ENCODE measurements at regions not wholly inside any gene's neighbourhood (a gene's known extent, or its start where the extent isn't known, plus 50 kb on each side); places are given as distances from the start of the nearest gene placed in this dataset.
"Not testable (repeated sequence)": the region's sequence is repeated elsewhere in the genome, so short reads cannot be mapped to it uniquely, and the experiment has no call there.

GRCh38 chr10:108601851-108602250, 1321.5 kb downstream of the XPNPEP1 start:
- no peak for DNase-seq (ENCODE audit: extremely low read depth, insufficient read length)
- Histone ChIP-seq H3K27me3 (replicated peaks; ENCODE audit: control insufficient read depth, insufficient read depth, low read length) (no peaks in the 10 kb centered on the region), H3K4me3 (replicated peaks; ENCODE audit: low read depth, low read length) (peak overlapping the region; percentile 5; the same call in 1 of the 2 replicates), H3K36me3 (ENCODE audit: control insufficient read depth, insufficient read depth, low read length) (no peaks in the 10 kb centered on the region)
- no peak for TF ChIP-seq CTCF (IDR thresholded peaks at IDR 0.05; ENCODE audit: insufficient read depth, low read length, poor library complexity, severe bottlenecking)

GRCh38 chr10:108600511-108600910, 1322.8 kb downstream of the XPNPEP1 start:
- H3K36me3 ChIP-seq (ENCODE audit: control insufficient read depth, insufficient read depth, low read length); DNase-seq (ENCODE audit: extremely low read depth, insufficient read length); H3K27me3 ChIP-seq (replicated peaks; ENCODE audit: control insufficient read depth, insufficient read depth, low read length): not testable (repeated sequence)

GRCh38 chr10:108599317-108599716, 1324.0 kb downstream of the XPNPEP1 start:
- H3K4me3 ChIP-seq (replicated peaks; ENCODE audit: low read depth, low read length): peak overlapping the region; percentile 59

More at GRCh38 chr10:108600511-108600910, 1322.8 kb downstream of the XPNPEP1 start:
- peak overlapping the region; percentile 59 for H3K4me3 ChIP-seq (replicated peaks; ENCODE audit: low read depth, low read length)

GRCh38 chr10:108598831-108599230, 1324.5 kb downstream of the XPNPEP1 start:
- no peak for TF ChIP-seq CTCF (IDR thresholded peaks at IDR 0.05; ENCODE audit: insufficient read depth, low read length, poor library complexity, severe bottlenecking)
- Histone ChIP-seq H3K36me3 (ENCODE audit: control insufficient read depth, insufficient read depth, low read length) (no peaks in the 10 kb centered on the region), H3K4me3 (replicated peaks; ENCODE audit: low read depth, low read length) (peak overlapping the region; percentile 59), H3K27me3 (replicated peaks; ENCODE audit: control insufficient read depth, insufficient read depth, low read length) (no peaks in the 10 kb centered on the region)
- no peak for DNase-seq (ENCODE audit: extremely low read depth, insufficient read length)

More at GRCh38 chr10:108599317-108599716, 1324.0 kb downstream of the XPNPEP1 start:
- DNase-seq (ENCODE audit: extremely low read depth, insufficient read length); H3K36me3 ChIP-seq (ENCODE audit: control insufficient read depth, insufficient read depth, low read length); H3K27me3 ChIP-seq (replicated peaks; ENCODE audit: control insufficient read depth, insufficient read depth, low read length): not testable (repeated sequence)

- no peaks in the 10 kb centered on the region for H3K36me3 ChIP-seq (ENCODE audit: control insufficient read depth, insufficient read depth, low read length)
- H3K27me3 ChIP-seq (replicated peaks; ENCODE audit: control insufficient read depth, insufficient read depth, low read length): no peaks in the 10 kb centered on the region
- H3K4me3 ChIP-seq (replicated peaks; ENCODE audit: low read depth, low read length): no peak overlapping the region
- TF ChIP-seq CTCF (IDR thresholded peaks at IDR 0.05; ENCODE audit: insufficient read depth, low read length, poor library complexity, severe bottlenecking): no peak
- DNase-seq (ENCODE audit: extremely low read depth, insufficient read length): no peak
Observed at GRCh38 chr10:108598320-108598695, 1325.0 kb downstream of the XPNPEP1 start.

GRCh38 chr10:108597657-108598319, 1325.5 kb downstream of the XPNPEP1 start:
- no peak for DNase-seq (ENCODE audit: extremely low read depth, insufficient read length)
- H3K4me3 ChIP-seq (replicated peaks; ENCODE audit: low read depth, low read length): no peak overlapping the region
- TF ChIP-seq CTCF (IDR thresholded peaks at IDR 0.05; ENCODE audit: insufficient read depth, low read length, poor library complexity, severe bottlenecking): no peak
- H3K36me3 ChIP-seq (ENCODE audit: control insufficient read depth, insufficient read depth, low read length): no peaks in the 10 kb centered on the region
- no peaks in the 10 kb centered on the region for H3K27me3 ChIP-seq (replicated peaks; ENCODE audit: control insufficient read depth, insufficient read depth, low read length)

- no peak for TF ChIP-seq CTCF (IDR thresholded peaks at IDR 0.05; ENCODE audit: insufficient read depth, low read length, poor library complexity, severe bottlenecking)
- DNase-seq (ENCODE audit: extremely low read depth, insufficient read length): no peak
- H3K36me3 ChIP-seq (ENCODE audit: control insufficient read depth, insufficient read depth, low read length): no peaks in the 10 kb centered on the region
- no peaks in the 10 kb centered on the region for H3K27me3 ChIP-seq (replicated peaks; ENCODE audit: control insufficient read depth, insufficient read depth, low read length)
- H3K4me3 ChIP-seq (replicated peaks; ENCODE audit: low read depth, low read length): no peak overlapping the region
Observed at GRCh38 chr10:108597031-108597430, 1326.3 kb downstream of the XPNPEP1 start.

Data from GM06990 (cell line).